ENCODE measurements at regions not wholly inside any gene's neighbourhood (a gene's known extent, or its start where the extent isn't known, plus 50 kb on each side); places are given as distances from the start of the nearest gene placed in this dataset.
"Not testable (repeated sequence)": the region's sequence is repeated elsewhere in the genome, so short reads cannot be mapped to it uniquely, and the experiment has no call there.

- H3K9me3 Mint-ChIP-seq; H3K4me3 Mint-ChIP-seq; DNase-seq; H3K36me3 Mint-ChIP-seq (ENCODE audit: low read depth); H3K27me3 Mint-ChIP-seq (ENCODE audit: low read depth); intact Hi-C loops (cut with micrococcal nuclease); H3K4me1 Mint-ChIP-seq (ENCODE audit: low read depth); H3K27ac Mint-ChIP-seq; CTCF ChIA-PET: not testable (repeated sequence)
Measured at GRCh38 chr14:34381304-34381703, 80.7 kb downstream of the SPTSSA start.

DNA sequence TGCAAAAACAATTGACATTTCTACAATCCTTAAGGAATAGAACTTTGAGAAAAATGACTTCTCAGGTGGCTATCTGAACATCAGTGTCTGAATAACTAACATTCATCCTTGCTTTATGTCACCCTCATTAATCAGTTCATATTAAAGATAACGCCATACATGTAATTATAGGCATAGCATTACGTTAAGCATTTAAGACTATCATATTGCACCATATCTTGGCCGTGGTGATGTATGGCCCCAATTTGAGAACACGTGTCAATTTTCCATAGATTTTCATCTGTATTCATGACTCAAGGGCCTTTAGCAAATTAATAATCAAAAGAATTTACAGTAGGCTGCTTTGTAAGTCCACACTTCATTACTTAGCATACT lies 81.6 kb downstream of the SPTSSA start:
- H3K4me1 Mint-ChIP-seq (ENCODE audit: low read depth) = no peaks in the 10 kb centered on the region
- H3K27me3 Mint-ChIP-seq (ENCODE audit: low read depth) = no peaks in the 10 kb centered on the region
- no peaks in the 10 kb centered on the region for H3K36me3 Mint-ChIP-seq (ENCODE audit: low read depth)
- CTCF ChIA-PET = no interaction called here
- H3K9me3 Mint-ChIP-seq = no peaks in the 10 kb centered on the region
- no peak for DNase-seq
- H3K4me3 Mint-ChIP-seq = no peak overlapping the region
- no peak overlapping the region for H3K27ac Mint-ChIP-seq
- intact Hi-C loops (cut with micrococcal nuclease) = no loop called here

GRCh38 chr14:34379816-34380470 lies 82.1 kb downstream of the SPTSSA start:
- Mint-ChIP-seq H3K27me3 (ENCODE audit: low read depth) (no peaks in the 10 kb centered on the region), H3K36me3 (ENCODE audit: low read depth) (no peaks in the 10 kb centered on the region), H3K27ac (no peak overlapping the region), H3K4me3 (no peak overlapping the region), H3K9me3 (no peaks in the 10 kb centered on the region), H3K4me1 (ENCODE audit: low read depth) (no peaks in the 10 kb centered on the region)
- CTCF ChIA-PET = no interaction called here
- no peak for DNase-seq
- intact Hi-C loops (cut with micrococcal nuclease) = no loop called here

DNA sequence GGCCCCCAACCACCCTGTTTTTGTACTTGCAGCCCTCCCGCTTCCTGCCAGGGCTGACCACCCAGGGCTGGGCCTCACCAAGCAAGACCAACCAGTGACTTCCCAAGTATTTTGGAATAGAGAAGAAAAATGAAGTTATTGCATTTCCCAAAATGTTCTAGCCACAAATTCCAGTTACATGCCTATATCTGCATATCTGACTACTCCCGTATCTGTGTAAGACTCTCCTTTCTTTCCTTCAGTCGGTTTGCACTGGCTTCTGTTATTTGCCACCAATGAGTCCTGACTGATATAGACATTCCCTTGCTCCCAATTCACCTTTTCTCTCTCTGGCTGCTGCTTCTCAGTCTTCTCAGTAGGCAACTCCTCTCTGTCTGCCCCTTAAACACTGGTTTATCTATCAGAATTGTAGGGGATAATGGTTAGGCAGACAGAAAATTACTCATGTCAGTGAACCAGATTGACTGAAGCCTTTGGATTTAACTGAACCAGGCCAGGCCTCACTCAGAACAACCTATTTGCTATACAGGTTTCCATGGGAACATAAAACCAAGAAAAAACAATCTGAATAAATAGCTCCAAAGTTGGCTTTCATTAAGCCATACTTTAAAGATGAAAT lies 85.3 kb downstream of the SPTSSA start:
- no peaks in the 10 kb centered on the region for H3K36me3 Mint-ChIP-seq (ENCODE audit: low read depth)
- CTCF ChIA-PET = no interaction called here
- intact Hi-C loops (cut with micrococcal nuclease) = no loop called here
- H3K27ac Mint-ChIP-seq = no peak overlapping the region
- H3K4me3 Mint-ChIP-seq = no peak overlapping the region
- no peaks in the 10 kb centered on the region for H3K4me1 Mint-ChIP-seq (ENCODE audit: low read depth)
- H3K9me3 Mint-ChIP-seq = no peaks in the 10 kb centered on the region
- H3K27me3 Mint-ChIP-seq (ENCODE audit: low read depth) = no peaks in the 10 kb centered on the region
- no peak for DNase-seq

DNA sequence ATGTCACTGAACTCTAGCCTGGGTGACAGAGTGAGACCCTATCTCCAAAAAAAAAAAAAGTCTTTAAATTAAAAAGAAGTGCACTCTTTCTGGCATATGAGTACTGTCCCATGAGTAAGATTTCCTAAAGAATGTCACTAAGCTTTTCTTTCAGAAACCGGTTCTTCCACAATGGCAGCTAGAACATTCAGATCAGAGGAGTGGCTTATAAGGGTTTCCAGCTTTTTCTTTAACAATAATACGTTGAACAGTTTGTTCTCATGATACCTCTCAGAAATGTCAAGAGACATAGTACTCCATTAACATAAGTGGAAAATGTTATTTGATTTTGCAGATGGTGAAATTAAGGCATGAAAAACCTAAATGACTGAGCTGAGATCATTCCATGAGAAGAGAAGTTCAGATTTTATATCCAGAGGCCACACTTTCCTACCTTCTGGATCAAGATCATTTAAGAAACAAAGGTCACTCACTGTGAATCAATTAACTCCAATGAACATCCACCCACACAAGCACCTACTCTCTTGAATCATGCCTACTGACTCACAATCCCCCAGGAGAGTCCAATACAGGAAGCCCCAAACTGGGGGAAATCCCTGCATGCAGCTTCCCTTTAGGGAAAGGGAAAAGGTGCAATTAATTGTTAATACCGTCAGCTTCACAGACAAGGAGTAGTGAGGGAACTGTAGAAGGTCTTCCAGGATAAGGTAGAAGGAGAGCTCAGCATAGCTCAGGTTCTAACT lies 86.9 kb downstream of the SPTSSA start:
- Mint-ChIP-seq H3K27ac (no peak overlapping the region), H3K4me1 (ENCODE audit: low read depth) (no peaks in the 10 kb centered on the region), H3K36me3 (ENCODE audit: low read depth) (no peaks in the 10 kb centered on the region), H3K9me3 (no peaks in the 10 kb centered on the region), H3K27me3 (ENCODE audit: low read depth) (no peaks in the 10 kb centered on the region), H3K4me3 (no peak overlapping the region)
- CTCF ChIA-PET = interaction anchor here (0.6 to 1.1 kb wide), 3 partner anchors 16 to 161 kb away, joined by 3 to 4 read pairs (median 3); no protein-coding TSS in a partner anchor
- intact Hi-C loops (cut with micrococcal nuclease) = no loop called here
- no peak for DNase-seq

- H3K9me3 Mint-ChIP-seq = no peaks in the 10 kb centered on the region
- no peaks in the 10 kb centered on the region for H3K36me3 Mint-ChIP-seq (ENCODE audit: low read depth)
- intact Hi-C loops (cut with micrococcal nuclease) = no loop called here
- H3K4me1 Mint-ChIP-seq (ENCODE audit: low read depth) = no peaks in the 10 kb centered on the region
- CTCF ChIA-PET = interaction anchor here (0.6 to 1.2 kb wide), 2 partner anchors 50 to 87 kb away, joined by 3 read pairs; no protein-coding TSS in a partner anchor
- no peak overlapping the region for H3K27ac Mint-ChIP-seq
- H3K27me3 Mint-ChIP-seq (ENCODE audit: low read depth) = no peaks in the 10 kb centered on the region
- DNase-seq = no peak
- H3K4me3 Mint-ChIP-seq = no peak overlapping the region
Measured at GRCh38 chr14:34373191-34373590, 88.8 kb downstream of the SPTSSA start.

DNA sequence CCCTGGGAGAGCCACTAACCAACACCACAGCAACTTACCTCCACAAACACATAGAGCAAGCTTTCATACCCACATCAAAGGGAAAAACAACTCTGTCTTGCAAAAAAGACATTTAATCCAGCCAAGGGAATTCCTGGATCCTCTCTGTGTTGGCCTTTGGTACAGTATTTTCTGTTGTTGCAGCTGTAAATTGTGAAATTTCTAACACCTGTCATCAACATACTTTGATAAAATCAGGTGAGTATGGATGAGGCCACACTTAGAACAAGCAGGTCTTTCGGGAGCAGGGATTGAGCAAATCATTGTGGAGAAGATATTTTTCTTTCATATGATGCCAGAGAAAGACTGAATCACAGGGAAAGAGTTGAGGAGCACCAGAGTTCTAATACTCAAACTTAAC lies 89.3 kb downstream of the SPTSSA start:
- no peaks in the 10 kb centered on the region for H3K27me3 Mint-ChIP-seq (ENCODE audit: low read depth)
- CTCF ChIA-PET = interaction anchor here (0.6 kb wide), 1 partner anchor 87 kb away, joined by 3 read pairs; no protein-coding TSS in a partner anchor
- no peak for DNase-seq

DNA sequence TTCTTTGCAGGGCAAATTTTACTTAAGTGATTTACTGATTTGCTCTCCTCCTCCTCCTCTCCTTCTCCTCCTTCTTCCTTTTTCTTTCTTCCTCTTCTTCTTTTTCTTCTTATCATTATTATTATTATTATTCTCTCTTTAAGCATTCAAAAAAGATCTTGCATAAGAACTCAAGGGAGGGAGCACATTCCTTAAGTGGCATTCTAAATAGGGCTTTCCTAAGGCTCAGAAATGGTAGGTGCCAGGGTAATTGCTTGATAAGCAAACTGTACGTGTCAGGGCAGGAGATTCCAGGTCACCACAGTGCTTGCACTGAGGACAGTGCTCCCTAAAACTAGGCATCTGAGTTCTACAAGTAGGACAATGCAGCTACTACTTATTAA lies 92.4 kb downstream of the SPTSSA start:
- Mint-ChIP-seq H3K36me3 (ENCODE audit: low read depth) (no peaks in the 10 kb centered on the region), H3K4me1 (ENCODE audit: low read depth) (no peaks in the 10 kb centered on the region), H3K27me3 (ENCODE audit: low read depth) (no peaks in the 10 kb centered on the region), H3K9me3 (no peaks in the 10 kb centered on the region), H3K4me3 (no peak overlapping the region), H3K27ac (no peak overlapping the region)
- no peak for DNase-seq
- intact Hi-C loops (cut with micrococcal nuclease) = no loop called here
- CTCF ChIA-PET = no interaction called here

More for the DNA sequence above, 89.3 kb downstream of the SPTSSA start:
- intact Hi-C loops (cut with micrococcal nuclease) = no loop called here
- Mint-ChIP-seq H3K36me3 (ENCODE audit: low read depth) (no peaks in the 10 kb centered on the region), H3K9me3 (no peaks in the 10 kb centered on the region), H3K4me1 (ENCODE audit: low read depth) (no peaks in the 10 kb centered on the region), H3K27ac (no peak overlapping the region), H3K4me3 (no peak overlapping the region)

DNA sequence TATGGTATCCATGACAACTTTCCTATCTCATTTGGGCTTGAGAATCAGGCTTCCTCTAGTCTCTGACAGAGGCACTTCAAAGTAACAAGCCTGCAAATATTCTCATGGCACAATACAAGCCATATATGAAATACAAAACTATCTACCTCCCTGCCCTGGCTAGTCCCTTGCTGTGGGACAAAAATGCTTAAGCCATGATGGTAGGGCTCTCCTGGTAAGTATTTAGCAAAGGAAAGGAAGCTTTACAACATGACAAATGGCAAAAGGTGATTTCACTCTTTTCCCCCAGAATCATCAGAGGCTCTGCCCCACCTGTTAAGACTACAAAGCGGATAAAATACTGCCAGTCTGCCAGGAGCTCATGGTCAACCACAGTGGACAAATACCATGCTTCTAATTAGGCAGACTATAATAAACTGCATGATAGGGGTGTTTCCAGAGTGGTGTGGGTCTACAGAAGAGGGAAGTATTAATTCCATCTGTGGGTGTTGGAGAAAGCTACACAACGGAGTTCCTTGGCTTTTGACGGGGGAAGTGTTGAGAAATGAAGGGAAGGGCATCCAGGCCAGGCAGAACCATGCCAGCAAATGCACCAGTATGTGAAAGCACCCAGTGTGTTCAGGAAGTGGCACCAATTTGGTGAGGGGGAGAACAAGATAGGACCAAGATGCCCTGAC lies 92.9 kb downstream of the SPTSSA start:
- Mint-ChIP-seq H3K9me3 (no peaks in the 10 kb centered on the region), H3K36me3 (ENCODE audit: low read depth) (no peaks in the 10 kb centered on the region), H3K4me1 (ENCODE audit: low read depth) (no peaks in the 10 kb centered on the region), H3K27ac (no peak overlapping the region), H3K4me3 (no peak overlapping the region), H3K27me3 (ENCODE audit: low read depth) (peaks cover 3% of the 10 kb centered on the region)
- no peak for DNase-seq
- CTCF ChIA-PET = interaction anchor here (0.6 kb wide), 1 partner anchor 37 kb away, joined by 3 read pairs; no protein-coding TSS in a partner anchor
- intact Hi-C loops (cut with micrococcal nuclease) = no loop called here

- Mint-ChIP-seq H3K27ac (no peak overlapping the region), H3K9me3 (no peaks in the 10 kb centered on the region), H3K4me1 (ENCODE audit: low read depth) (no peaks in the 10 kb centered on the region), H3K27me3 (ENCODE audit: low read depth) (peaks cover 6% of the 10 kb centered on the region), H3K36me3 (ENCODE audit: low read depth) (no peaks in the 10 kb centered on the region), H3K4me3 (no peak overlapping the region)
- CTCF ChIA-PET = interaction anchor here (0.6 kb wide), 1 partner anchor 37 kb away, joined by 3 read pairs; no protein-coding TSS in a partner anchor
- DNase-seq = no peak
- intact Hi-C loops (cut with micrococcal nuclease) = no loop called here
Measured at GRCh38 chr14:34368115-34368970, 93.7 kb downstream of the SPTSSA start.

GRCh38 chr14:34365309-34365915 lies 96.6 kb downstream of the SPTSSA start:
- Mint-ChIP-seq H3K4me1 (ENCODE audit: low read depth) (no peaks in the 10 kb centered on the region), H3K4me3 (no peak overlapping the region), H3K27me3 (ENCODE audit: low read depth) (peaks cover 10% of the 10 kb centered on the region), H3K27ac (no peak overlapping the region), H3K36me3 (ENCODE audit: low read depth) (no peaks in the 10 kb centered on the region), H3K9me3 (no peaks in the 10 kb centered on the region)
- intact Hi-C loops (cut with micrococcal nuclease) = no loop called here
- CTCF ChIA-PET = interaction anchor here (0.8 kb wide), 1 partner anchor 33 kb away, joined by 3 read pairs; no protein-coding TSS in a partner anchor
- no peak for DNase-seq
